ENCODE measurements at regions not wholly inside any gene's neighbourhood (a gene's known extent, or its start where the extent isn't known, plus 50 kb on each side); places are given as distances from the start of the nearest gene placed in this dataset.

GRCh38 chr13:57224414-57224813 lies 57.4 kb downstream of the PRR20E start:
- no peak for DNase-seq
- CTCF ChIA-PET: no interaction called here
- Histone ChIP-seq H3K9me3 (ENCODE audit: control extremely low read depth in 1 of 5, control insufficient read depth in 4 of 5, insufficient read depth in 2 of 5, low read depth in 1 of 5, low read length in 4 of 5) (no peaks in the 10 kb centered on the region), H3K27ac (ENCODE audit: insufficient read depth in 1 of 2, low read depth in 1 of 2, low read length in 2 of 2, poor library complexity in 1 of 2, severe bottlenecking in 2 of 2) (no peak overlapping the region), H3K36me3 (ENCODE audit: control insufficient read depth in 4 of 4, insufficient read depth in 4 of 4, low read length in 3 of 4) (no peaks in the 10 kb centered on the region), H3K4me1 (ENCODE audit: control extremely low read depth in 1 of 4, control insufficient read depth in 4 of 4, insufficient read depth in 4 of 4, low read length in 3 of 4) (no peaks in the 10 kb centered on the region), H3K27me3 (replicated peaks in 2 of 5; ENCODE audit: control insufficient read depth in 4 of 5, insufficient read depth in 5 of 5, low read length in 4 of 5) (no peaks in the 10 kb centered on the region), H3K4me3 (ENCODE audit: control insufficient read depth in 1 of 7, extremely low read depth in 1 of 7, insufficient read depth in 4 of 7, low read depth in 2 of 7, low read length in 6 of 7) (no peak overlapping the region)
- POLR2A ChIA-PET: no interaction called here
- WGBS (ENCODE audit: insufficient coverage): 100% methylated on average over 2 of the region's 5 CpGs

- H3K36me3 ChIP-seq (ENCODE audit: control insufficient read depth in 4 of 4, insufficient read depth in 4 of 4, low read length in 3 of 4): no peaks in the 10 kb centered on the region
- no peak overlapping the region for H3K4me3 ChIP-seq (ENCODE audit: control insufficient read depth in 1 of 7, extremely low read depth in 1 of 7, insufficient read depth in 4 of 7, low read depth in 2 of 7, low read length in 6 of 7)
- H3K4me1 ChIP-seq (ENCODE audit: control extremely low read depth in 1 of 4, control insufficient read depth in 4 of 4, insufficient read depth in 4 of 4, low read length in 3 of 4): no peaks in the 10 kb centered on the region
- H3K27me3 ChIP-seq (replicated peaks in 2 of 5; ENCODE audit: control insufficient read depth in 4 of 5, insufficient read depth in 5 of 5, low read length in 4 of 5): no peaks in the 10 kb centered on the region
- CTCF ChIA-PET: interaction anchor here (0.6 kb wide), 1 partner anchor 1071 kb away, joined by 3 read pairs; no protein-coding TSS in a partner anchor
- POLR2A ChIA-PET: no interaction called here
- no peaks in the 10 kb centered on the region for H3K9me3 ChIP-seq (ENCODE audit: control extremely low read depth in 1 of 5, control insufficient read depth in 4 of 5, insufficient read depth in 2 of 5, low read depth in 1 of 5, low read length in 4 of 5)
- WGBS (ENCODE audit: insufficient coverage): 100% methylated on average over 1 of the region's 2 CpGs
- no peak overlapping the region for H3K27ac ChIP-seq (ENCODE audit: insufficient read depth in 1 of 2, low read depth in 1 of 2, low read length in 2 of 2, poor library complexity in 1 of 2, severe bottlenecking in 2 of 2)
- no peak for DNase-seq
Measured at GRCh38 chr13:57250472-57250871, 83.5 kb downstream of the PRR20E start.

DNA sequence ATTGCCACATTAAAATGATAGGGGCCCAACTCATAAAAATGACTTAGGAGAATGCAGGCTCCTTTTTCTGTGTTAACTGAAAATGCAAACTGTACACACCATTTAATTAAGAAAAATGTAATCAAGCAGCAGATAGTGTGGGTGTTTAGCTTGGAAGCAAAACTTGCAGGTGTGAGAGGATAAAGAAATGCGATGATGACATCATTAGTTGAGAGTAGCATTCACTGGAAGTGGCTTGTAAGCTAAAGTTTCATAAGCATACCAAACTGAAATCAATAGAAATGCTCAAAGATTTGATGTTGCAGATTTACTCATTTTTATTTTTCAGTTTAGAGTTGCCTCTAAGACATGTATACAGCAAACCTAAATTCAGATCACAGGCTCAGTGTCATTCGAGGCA lies 86.6 kb downstream of the PRR20E start:
- Histone ChIP-seq H3K4me3 (ENCODE audit: control insufficient read depth in 1 of 7, extremely low read depth in 1 of 7, insufficient read depth in 4 of 7, low read depth in 2 of 7, low read length in 6 of 7) (no peak overlapping the region), H3K36me3 (ENCODE audit: control insufficient read depth in 4 of 4, insufficient read depth in 4 of 4, low read length in 3 of 4) (no peaks in the 10 kb centered on the region), H3K27me3 (replicated peaks in 2 of 5; ENCODE audit: control insufficient read depth in 4 of 5, insufficient read depth in 5 of 5, low read length in 4 of 5) (no peaks in the 10 kb centered on the region), H3K4me1 (ENCODE audit: control extremely low read depth in 1 of 4, control insufficient read depth in 4 of 4, insufficient read depth in 4 of 4, low read length in 3 of 4) (no peaks in the 10 kb centered on the region), H3K27ac (ENCODE audit: insufficient read depth in 1 of 2, low read depth in 1 of 2, low read length in 2 of 2, poor library complexity in 1 of 2, severe bottlenecking in 2 of 2) (no peak overlapping the region), H3K9me3 (ENCODE audit: control extremely low read depth in 1 of 5, control insufficient read depth in 4 of 5, insufficient read depth in 2 of 5, low read depth in 1 of 5, low read length in 4 of 5) (no peaks in the 10 kb centered on the region)
- no CpG with 5 or more reads among the region's 2 CpGs for WGBS (ENCODE audit: insufficient coverage)
- POLR2A ChIA-PET: no interaction called here
- no peak for DNase-seq
- CTCF ChIA-PET: no interaction called here

DNA sequence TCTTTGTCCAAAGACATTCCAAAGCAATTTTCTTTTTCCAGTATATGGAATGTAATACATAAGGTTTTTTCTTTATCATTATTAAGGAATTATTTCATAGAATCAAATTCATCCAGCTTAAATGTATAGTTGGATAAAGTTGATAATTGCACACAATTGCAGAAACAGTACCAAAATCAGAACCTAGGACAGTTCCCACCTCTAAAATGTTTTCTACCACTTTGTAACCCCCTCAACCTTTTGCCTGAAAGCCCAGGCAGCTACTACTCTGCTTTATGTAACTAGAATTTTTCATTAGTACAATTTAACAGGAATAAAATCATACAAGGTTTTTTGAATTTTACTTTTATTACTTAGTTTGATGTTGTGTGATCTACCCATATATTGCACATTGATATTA lies 98.0 kb downstream of the PRR20E start:
- Histone ChIP-seq H3K36me3 (ENCODE audit: control insufficient read depth in 4 of 4, insufficient read depth in 4 of 4, low read length in 3 of 4) (no peaks in the 10 kb centered on the region), H3K9me3 (ENCODE audit: control extremely low read depth in 1 of 5, control insufficient read depth in 4 of 5, insufficient read depth in 2 of 5, low read depth in 1 of 5, low read length in 4 of 5) (peaks cover 0 to 2% (median 0%) of the 10 kb centered on the region in 5 experiments), H3K4me3 (ENCODE audit: control insufficient read depth in 1 of 7, extremely low read depth in 1 of 7, insufficient read depth in 4 of 7, low read depth in 2 of 7, low read length in 6 of 7) (no peak overlapping the region), H3K27ac (ENCODE audit: insufficient read depth in 1 of 2, low read depth in 1 of 2, low read length in 2 of 2, poor library complexity in 1 of 2, severe bottlenecking in 2 of 2) (no peak overlapping the region), H3K27me3 (replicated peaks in 2 of 5; ENCODE audit: control insufficient read depth in 4 of 5, insufficient read depth in 5 of 5, low read length in 4 of 5) (no peaks in the 10 kb centered on the region), H3K4me1 (ENCODE audit: control extremely low read depth in 1 of 4, control insufficient read depth in 4 of 4, insufficient read depth in 4 of 4, low read length in 3 of 4) (no peaks in the 10 kb centered on the region)
- POLR2A ChIA-PET: no interaction called here
- CTCF ChIA-PET: no interaction called here
- no peak for DNase-seq

DNA sequence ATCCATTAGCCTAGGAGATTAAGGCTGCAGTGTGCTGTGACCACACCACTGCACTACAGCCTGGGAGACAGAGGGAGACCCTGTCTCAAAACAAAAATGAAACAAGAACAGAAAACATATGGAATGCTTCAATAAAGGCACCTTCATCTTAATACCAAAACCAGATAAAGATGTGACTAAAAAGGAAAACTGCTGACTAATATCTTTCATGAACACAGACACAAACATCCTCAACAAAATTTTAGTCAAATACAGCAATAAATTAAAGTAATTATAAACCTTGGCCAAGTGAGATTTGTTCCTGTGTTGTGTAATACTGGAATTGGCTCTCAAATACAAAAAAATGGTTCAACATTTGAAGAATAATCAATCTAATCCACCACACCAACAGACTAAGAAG lies 103.5 kb downstream of the PRR20E start:
- no peak for DNase-seq
- Histone ChIP-seq H3K36me3 (ENCODE audit: control insufficient read depth in 4 of 4, insufficient read depth in 4 of 4, low read length in 3 of 4) (no peaks in the 10 kb centered on the region), H3K9me3 (ENCODE audit: control extremely low read depth in 1 of 5, control insufficient read depth in 4 of 5, insufficient read depth in 2 of 5, low read depth in 1 of 5, low read length in 4 of 5) (peaks cover 0 to 2% (median 0%) of the 10 kb centered on the region in 5 experiments), H3K27ac (ENCODE audit: insufficient read depth in 1 of 2, low read depth in 1 of 2, low read length in 2 of 2, poor library complexity in 1 of 2, severe bottlenecking in 2 of 2) (no peak overlapping the region), H3K27me3 (replicated peaks in 2 of 5; ENCODE audit: control insufficient read depth in 4 of 5, insufficient read depth in 5 of 5, low read length in 4 of 5) (no peaks in the 10 kb centered on the region), H3K4me1 (ENCODE audit: control extremely low read depth in 1 of 4, control insufficient read depth in 4 of 4, insufficient read depth in 4 of 4, low read length in 3 of 4) (no peaks in the 10 kb centered on the region), H3K4me3 (ENCODE audit: control insufficient read depth in 1 of 7, extremely low read depth in 1 of 7, insufficient read depth in 4 of 7, low read depth in 2 of 7, low read length in 6 of 7) (no peak overlapping the region)
- CTCF ChIA-PET: no interaction called here
- POLR2A ChIA-PET: no interaction called here

DNA sequence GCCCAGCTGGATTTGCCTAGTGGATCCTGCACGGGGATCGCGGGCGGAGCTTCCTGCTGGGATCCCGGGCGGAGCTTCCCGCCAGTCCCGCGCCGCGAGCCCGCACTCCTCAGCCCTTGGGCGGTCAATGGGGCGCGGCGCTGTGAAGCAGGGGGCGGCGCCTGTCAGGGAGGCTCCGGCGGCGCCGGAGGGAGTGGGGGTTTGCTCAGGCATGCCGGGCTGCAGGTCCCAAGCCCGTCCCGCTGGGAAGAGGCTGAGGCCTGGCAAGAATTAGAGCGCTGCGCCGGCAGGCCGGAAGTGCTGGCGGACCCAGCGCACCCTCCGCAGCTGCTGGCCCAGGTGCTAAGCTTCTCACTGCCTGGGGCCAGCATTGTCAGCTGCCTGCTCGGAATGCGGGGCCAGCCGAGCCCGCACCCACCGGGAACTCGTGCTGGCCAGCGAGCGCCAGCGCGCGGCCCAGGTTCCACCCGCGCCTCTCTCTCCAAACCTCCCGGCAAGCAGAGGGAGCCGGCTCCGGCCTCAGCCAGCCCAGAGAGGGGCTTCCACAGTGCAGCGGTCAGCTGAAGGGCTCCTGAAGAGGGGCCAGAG lies 119.6 kb downstream of the PRR20E start:
- Histone ChIP-seq H3K36me3 (ENCODE audit: control insufficient read depth in 4 of 4, insufficient read depth in 4 of 4, low read length in 3 of 4) (no peaks in the 10 kb centered on the region), H3K27ac (ENCODE audit: insufficient read depth in 1 of 2, low read depth in 1 of 2, low read length in 2 of 2, poor library complexity in 1 of 2, severe bottlenecking in 2 of 2) (no peak overlapping the region), H3K4me1 (ENCODE audit: control extremely low read depth in 1 of 4, control insufficient read depth in 4 of 4, insufficient read depth in 4 of 4, low read length in 3 of 4) (no peaks in the 10 kb centered on the region), H3K4me3 (ENCODE audit: control insufficient read depth in 1 of 7, extremely low read depth in 1 of 7, insufficient read depth in 4 of 7, low read depth in 2 of 7, low read length in 6 of 7) (no peak overlapping the region), H3K9me3 (ENCODE audit: control extremely low read depth in 1 of 5, control insufficient read depth in 4 of 5, insufficient read depth in 2 of 5, low read depth in 1 of 5, low read length in 4 of 5) (peaks cover 0 to 2% (median 0%) of the 10 kb centered on the region in 5 experiments), H3K27me3 (replicated peaks in 2 of 5; ENCODE audit: control insufficient read depth in 4 of 5, insufficient read depth in 5 of 5, low read length in 4 of 5) (no peaks in the 10 kb centered on the region)
- ChIA-PET POLR2A (no interaction called here), CTCF (no interaction called here)
- WGBS (ENCODE audit: insufficient coverage): 97% methylated on average over 48 of the region's 49 CpGs
- DNase-seq: no peak

GRCh38 chr13:57302604-57303003 lies 135.6 kb downstream of the PRR20E start:
- H3K4me3 ChIP-seq (ENCODE audit: control insufficient read depth in 1 of 7, extremely low read depth in 1 of 7, insufficient read depth in 4 of 7, low read depth in 2 of 7, low read length in 6 of 7): no peak overlapping the region
- no peaks in the 10 kb centered on the region for H3K4me1 ChIP-seq (ENCODE audit: control extremely low read depth in 1 of 4, control insufficient read depth in 4 of 4, insufficient read depth in 4 of 4, low read length in 3 of 4)
- DNase-seq: no peak
- WGBS (ENCODE audit: insufficient coverage): no CpG with 5 or more reads among the region's 1 CpG
- POLR2A ChIA-PET: no interaction called here
- H3K27ac ChIP-seq (ENCODE audit: insufficient read depth in 1 of 2, low read depth in 1 of 2, low read length in 2 of 2, poor library complexity in 1 of 2, severe bottlenecking in 2 of 2): no peak overlapping the region
- no peaks in the 10 kb centered on the region for H3K27me3 ChIP-seq (replicated peaks in 2 of 5; ENCODE audit: control insufficient read depth in 4 of 5, insufficient read depth in 5 of 5, low read length in 4 of 5)
- CTCF ChIA-PET: no interaction called here
- H3K9me3 ChIP-seq (ENCODE audit: control extremely low read depth in 1 of 5, control insufficient read depth in 4 of 5, insufficient read depth in 2 of 5, low read depth in 1 of 5, low read length in 4 of 5): no peaks in the 10 kb centered on the region
- H3K36me3 ChIP-seq (ENCODE audit: control insufficient read depth in 4 of 4, insufficient read depth in 4 of 4, low read length in 3 of 4): no peaks in the 10 kb centered on the region
